Rectal smooth muscle tissue (tissue), 1 donor: ENCODE measurements at regions not wholly inside any gene's neighbourhood (a gene's known extent, or its start where the extent isn't known, plus 50 kb on each side); places are given as distances from the start of the nearest gene placed in this dataset.
"Not testable (repeated sequence)": the region's sequence is repeated elsewhere in the genome, so short reads cannot be mapped to it uniquely, and the experiment has no call there.

Experiments
- H3K27ac ChIP-seq: one replicate; pipeline ENCODE4 v1.7.0; 2013; ENCODE audit warnings: low read depth, low read length, inconsistent platforms
- H3K27me3 ChIP-seq: one replicate; pipeline ENCODE4 v1.7.0; 2013; ENCODE audit warnings: low read length; ENCODE audit not compliant: control insufficient read depth, insufficient read depth
- H3K36me3 ChIP-seq: one replicate; pipeline ENCODE4 v1.7.0; 2013; ENCODE audit warnings: low read length; ENCODE audit not compliant: control insufficient read depth, insufficient read depth
- H3K4me1 ChIP-seq: one replicate; pipeline ENCODE4 v1.7.0; 2013; ENCODE audit warnings: low read length; ENCODE audit not compliant: control insufficient read depth, insufficient read depth
- H3K4me3 ChIP-seq: one replicate; pipeline ENCODE4 v1.7.0; 2013; ENCODE audit warnings: low read length
- H3K9ac ChIP-seq: one replicate; pipeline ENCODE4 v1.7.0; 2013; ENCODE audit warnings: low read length

DNA sequence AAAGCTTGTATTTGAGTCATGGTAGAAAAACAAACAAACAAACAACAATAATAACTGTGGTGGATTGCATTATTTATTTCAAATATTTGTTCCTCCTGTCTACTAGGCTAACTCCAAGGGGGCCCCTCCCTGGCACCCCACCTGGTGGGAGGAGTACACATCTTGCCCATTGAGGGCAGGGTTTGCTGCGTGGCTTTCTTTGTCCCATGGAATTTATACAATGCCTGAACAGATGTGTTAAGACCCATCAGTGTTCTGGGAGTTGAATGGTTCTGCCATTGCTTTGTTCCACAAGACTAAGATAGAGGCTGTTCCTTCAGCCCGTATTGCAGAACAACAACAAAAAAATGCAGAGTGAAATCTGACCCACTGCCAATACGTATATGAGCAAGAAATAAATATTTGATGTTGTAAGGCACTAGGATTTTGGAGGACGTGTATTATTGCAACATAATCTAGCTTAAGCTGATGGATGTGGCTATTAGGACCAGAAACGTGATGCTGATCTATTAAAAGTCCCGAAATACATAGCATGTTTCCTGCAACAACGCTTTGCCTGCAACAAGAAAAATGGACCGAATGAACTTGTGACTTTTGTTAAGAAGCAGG is 119.1 kb upstream of the JCAD start:
- Histone ChIP-seq H3K9ac (no peak overlapping the region), H3K4me1 (peaks cover 4% of the 10 kb centered on the region), H3K36me3 (no peaks in the 10 kb centered on the region), H3K4me3 (no peak overlapping the region), H3K27ac (no peak overlapping the region), H3K27me3 (no peaks in the 10 kb centered on the region)

DNA sequence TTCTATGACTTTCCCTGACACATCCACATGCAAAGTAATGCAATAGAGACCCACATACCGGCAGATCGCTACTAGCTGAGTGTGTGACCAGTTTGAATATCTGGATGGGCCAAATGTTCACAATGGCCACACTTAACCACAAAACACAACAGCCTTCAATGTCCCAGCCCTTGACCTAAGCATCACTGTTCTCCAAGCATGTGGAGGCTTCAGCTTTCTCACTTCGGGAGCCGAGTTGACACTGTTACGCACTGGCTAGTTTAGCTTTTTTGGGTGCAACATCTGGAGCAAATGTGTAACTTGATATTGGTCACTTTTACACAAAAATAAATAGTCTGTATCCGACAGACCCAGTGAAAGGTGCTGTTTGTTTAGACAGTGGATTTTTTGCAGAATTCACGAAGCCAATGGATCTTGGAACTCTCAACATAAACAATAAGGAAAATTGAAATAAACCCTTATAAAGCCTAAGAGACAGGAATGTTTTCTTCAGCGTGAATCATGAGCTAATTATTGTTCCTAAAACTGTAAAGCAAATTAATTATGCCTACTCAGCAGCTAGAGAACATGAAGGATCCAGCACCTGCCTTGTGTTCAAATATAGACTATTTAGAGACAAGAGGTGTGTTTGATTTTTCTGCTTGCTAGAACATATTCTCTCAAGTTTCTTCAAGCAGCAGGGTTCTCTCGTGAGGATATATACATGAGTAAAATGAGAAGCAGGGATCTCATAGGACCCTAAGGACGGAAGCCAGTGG is 117.6 kb upstream of the JCAD start:
- H3K4me3 ChIP-seq = no peak overlapping the region
- H3K27me3 ChIP-seq = no peaks in the 10 kb centered on the region
- no peaks in the 10 kb centered on the region for H3K36me3 ChIP-seq
- H3K4me1 ChIP-seq = no peaks in the 10 kb centered on the region
- no peak overlapping the region for H3K9ac ChIP-seq
- no peak overlapping the region for H3K27ac ChIP-seq

- Histone ChIP-seq H3K27ac (no peak overlapping the region), H3K36me3 (no peaks in the 10 kb centered on the region), H3K4me3 (no peak overlapping the region), H3K4me1 (no peaks in the 10 kb centered on the region), H3K9ac (no peak overlapping the region), H3K27me3 (no peaks in the 10 kb centered on the region)
These were observed 116.8 kb upstream of the JCAD start for GRCh38 chr10:30176182-30176581.

GRCh38 chr10:30172673-30173072 is 113.3 kb upstream of the JCAD start:
- Histone ChIP-seq H3K27ac (no peak overlapping the region), H3K4me1 (no peaks in the 10 kb centered on the region), H3K27me3 (no peaks in the 10 kb centered on the region), H3K36me3 (no peaks in the 10 kb centered on the region), H3K4me3 (no peak overlapping the region), H3K9ac (no peak overlapping the region)

GRCh38 chr10:30172091-30172490 is 112.7 kb upstream of the JCAD start:
- Histone ChIP-seq H3K4me1 (no peaks in the 10 kb centered on the region), H3K36me3 (no peaks in the 10 kb centered on the region), H3K27me3 (no peaks in the 10 kb centered on the region), H3K4me3 (no peak overlapping the region), H3K27ac (no peak overlapping the region), H3K9ac (no peak overlapping the region)

- Histone ChIP-seq H3K27me3 (no peaks in the 10 kb centered on the region), H3K4me3 (no peak overlapping the region), H3K27ac (no peak overlapping the region), H3K9ac (no peak overlapping the region), H3K36me3 (no peaks in the 10 kb centered on the region), H3K4me1 (no peaks in the 10 kb centered on the region)
These were observed 112.2 kb upstream of the JCAD start for GRCh38 chr10:30171601-30172000.

DNA sequence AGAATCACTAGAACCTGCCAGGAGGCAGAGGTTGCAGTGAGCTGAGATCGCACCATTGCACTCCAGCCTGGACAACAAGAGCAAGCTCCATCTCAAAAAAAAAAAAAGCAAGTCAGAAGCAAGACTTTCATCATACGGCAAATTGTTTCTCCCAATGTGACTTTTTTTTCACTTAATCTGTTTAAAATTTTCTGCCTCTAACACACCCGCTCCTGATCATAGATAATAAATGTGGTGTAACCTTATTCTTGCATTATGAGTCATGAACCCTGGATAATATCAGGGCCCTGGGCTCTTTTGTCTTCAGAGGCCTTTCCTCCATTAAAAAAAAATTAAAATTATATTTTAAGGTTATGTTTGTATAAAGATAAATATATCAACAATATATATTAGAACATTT is 111.4 kb upstream of the JCAD start:
- Histone ChIP-seq H3K9ac (no peak overlapping the region), H3K4me1 (no peaks in the 10 kb centered on the region), H3K36me3 (no peaks in the 10 kb centered on the region), H3K27me3 (no peaks in the 10 kb centered on the region), H3K4me3 (no peak overlapping the region), H3K27ac (no peak overlapping the region)

DNA sequence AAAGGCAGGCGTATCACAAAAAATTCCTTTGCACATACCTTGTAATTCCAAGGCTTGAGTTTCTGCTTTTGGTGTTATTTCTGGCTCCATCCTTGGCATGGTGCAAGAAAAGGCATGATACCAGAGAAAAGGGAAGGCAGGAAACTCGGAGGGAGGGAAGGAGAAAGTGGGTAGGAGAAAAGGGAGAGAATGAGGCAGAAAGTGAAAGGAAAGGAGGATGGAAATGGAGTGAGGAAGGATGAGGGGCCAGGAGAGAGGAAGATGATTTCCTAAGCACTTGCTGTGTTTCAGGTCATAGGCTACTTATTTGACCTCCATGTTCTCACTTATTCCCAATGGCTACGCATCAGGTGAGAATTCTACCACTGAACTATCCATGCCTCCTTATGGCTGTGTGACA is 110.8 kb upstream of the JCAD start:
- Histone ChIP-seq H3K4me3 (no peak overlapping the region), H3K9ac (no peak overlapping the region), H3K4me1 (no peaks in the 10 kb centered on the region), H3K36me3 (no peaks in the 10 kb centered on the region), H3K27ac (no peak overlapping the region), H3K27me3 (no peaks in the 10 kb centered on the region)

GRCh38 chr10:30169342-30169741 is 110.0 kb upstream of the JCAD start:
- H3K36me3 ChIP-seq = no peaks in the 10 kb centered on the region
- no peak overlapping the region for H3K27ac ChIP-seq
- no peaks in the 10 kb centered on the region for H3K4me1 ChIP-seq
- H3K9ac ChIP-seq = no peak overlapping the region
- no peaks in the 10 kb centered on the region for H3K27me3 ChIP-seq
- no peak overlapping the region for H3K4me3 ChIP-seq

GRCh38 chr10:30166929-30167328 is 107.5 kb upstream of the JCAD start:
- Histone ChIP-seq H3K4me1 (no peaks in the 10 kb centered on the region), H3K27ac (no peak overlapping the region), H3K9ac (no peak overlapping the region), H3K36me3 (no peaks in the 10 kb centered on the region), H3K4me3 (no peak overlapping the region), H3K27me3 (no peaks in the 10 kb centered on the region)

DNA sequence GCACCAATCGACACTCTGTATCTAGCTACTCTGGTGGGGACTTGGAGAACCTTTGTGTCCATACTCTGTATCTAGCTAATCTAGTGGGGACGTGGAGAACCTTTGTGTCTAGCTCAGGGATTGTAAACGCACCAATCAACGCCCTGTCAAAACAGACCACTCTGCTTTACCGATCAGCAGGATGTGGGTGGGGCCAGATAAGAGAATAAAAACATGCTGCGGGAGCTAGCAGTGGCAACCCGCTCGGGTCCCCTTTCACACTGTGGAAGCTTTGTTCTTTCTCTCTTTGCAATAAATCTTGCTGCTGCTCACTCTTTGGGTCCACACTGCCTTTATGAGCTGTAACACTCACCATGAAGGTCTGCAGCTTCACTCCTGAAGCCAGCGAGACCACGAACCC is 104.0 kb upstream of the JCAD start:
- not testable (repeated sequence) for H3K9ac ChIP-seq, H3K27ac ChIP-seq, H3K4me1 ChIP-seq, H3K27me3 ChIP-seq, H3K4me3 ChIP-seq, H3K36me3 ChIP-seq

DNA sequence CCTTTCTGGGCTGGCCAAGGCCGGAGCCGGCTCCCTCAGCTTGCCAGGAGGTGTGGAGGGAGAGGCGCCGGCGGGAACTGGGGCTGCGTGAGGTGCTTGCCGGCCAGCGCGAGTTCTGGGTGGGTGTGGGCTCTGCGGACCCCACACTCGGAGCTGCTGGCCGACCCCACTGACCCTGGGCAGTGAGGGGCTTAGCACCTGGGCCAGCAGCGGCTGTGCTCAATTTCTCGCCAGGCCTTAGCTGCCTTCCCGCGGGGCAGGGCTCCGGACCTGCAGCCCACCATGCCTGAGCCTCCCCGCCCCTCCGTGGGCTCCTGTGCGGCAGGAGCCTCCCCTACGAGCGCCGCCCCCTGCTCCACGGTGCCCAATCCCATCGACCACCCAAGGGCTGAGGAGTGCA is 103.4 kb upstream of the JCAD start:
- H3K27ac ChIP-seq, H3K9ac ChIP-seq, H3K4me3 ChIP-seq, H3K27me3 ChIP-seq, H3K4me1 ChIP-seq, H3K36me3 ChIP-seq: not testable (repeated sequence)

- H3K27me3 ChIP-seq = no peaks in the 10 kb centered on the region
- H3K4me1 ChIP-seq = no peaks in the 10 kb centered on the region
- no peak overlapping the region for H3K9ac ChIP-seq
- H3K27ac ChIP-seq = no peak overlapping the region
- H3K4me3 ChIP-seq = no peak overlapping the region
- no peaks in the 10 kb centered on the region for H3K36me3 ChIP-seq
These were observed 101.0 kb upstream of the JCAD start for GRCh38 chr10:30160271-30160982.
